ENCODE measurements at regions not wholly inside any gene's neighbourhood (a gene's known extent, or its start where the extent isn't known, plus 50 kb on each side); places are given as distances from the start of the nearest gene placed in this dataset.

DNA sequence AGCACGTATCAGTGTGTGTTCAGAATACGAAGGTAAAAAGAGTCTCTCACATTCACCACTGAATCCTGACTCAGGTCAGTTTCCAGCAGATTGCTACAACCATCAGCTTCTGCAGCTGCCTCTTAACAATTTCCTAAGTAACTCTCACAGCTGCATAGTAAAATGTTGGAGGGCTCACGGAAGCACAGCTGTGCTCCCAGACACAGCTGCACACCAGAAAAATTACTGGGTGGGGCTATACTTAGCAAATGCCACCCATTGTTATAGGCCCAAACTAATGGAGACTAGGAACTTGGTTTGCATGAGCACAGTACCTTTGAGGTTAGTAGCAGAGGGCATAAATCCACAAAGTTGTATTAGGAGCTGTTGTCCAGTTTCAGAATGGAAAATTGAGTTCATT lies 153.9 kb upstream of the ERBB4 start:
- no peak for TF ChIP-seq POLR2A (IDR thresholded peaks at IDR 0.05)
- TF ChIP-seq, protein P1, sequence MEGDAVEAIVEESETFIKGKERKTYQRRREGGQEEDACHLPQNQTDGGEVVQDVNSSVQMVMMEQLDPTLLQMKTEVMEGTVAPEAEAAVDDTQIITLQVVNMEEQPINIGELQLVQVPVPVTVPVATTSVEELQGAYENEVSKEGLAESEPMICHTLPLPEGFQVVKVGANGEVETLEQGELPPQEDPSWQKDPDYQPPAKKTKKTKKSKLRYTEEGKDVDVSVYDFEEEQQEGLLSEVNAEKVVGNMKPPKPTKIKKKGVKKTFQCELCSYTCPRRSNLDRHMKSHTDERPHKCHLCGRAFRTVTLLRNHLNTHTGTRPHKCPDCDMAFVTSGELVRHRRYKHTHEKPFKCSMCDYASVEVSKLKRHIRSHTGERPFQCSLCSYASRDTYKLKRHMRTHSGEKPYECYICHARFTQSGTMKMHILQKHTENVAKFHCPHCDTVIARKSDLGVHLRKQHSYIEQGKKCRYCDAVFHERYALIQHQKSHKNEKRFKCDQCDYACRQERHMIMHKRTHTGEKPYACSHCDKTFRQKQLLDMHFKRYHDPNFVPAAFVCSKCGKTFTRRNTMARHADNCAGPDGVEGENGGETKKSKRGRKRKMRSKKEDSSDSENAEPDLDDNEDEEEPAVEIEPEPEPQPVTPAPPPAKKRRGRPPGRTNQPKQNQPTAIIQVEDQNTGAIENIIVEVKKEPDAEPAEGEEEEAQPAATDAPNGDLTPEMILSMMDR (IDR thresholded peaks at IDR 0.05 in 8 of 11, conservative IDR thresholded peaks at IDR 0.05 in 3 of 11) = no peak

All from spleen (tissue), 7 donors.